C4-2B (cell line): ENCODE measurements at regions not wholly inside any gene's neighbourhood (a gene's known extent, or its start where the extent isn't known, plus 50 kb on each side); places are given as distances from the start of the nearest gene placed in this dataset.

Experiments
- CTCF ChIP-seq: fragments of 450-650 bp; conservative IDR thresholded peaks from 2 replicates; pipeline ENCODE4 v1.5.1; 2017; ENCODE audit warnings: mild to moderate bottlenecking
- ZFX ChIP-seq: fragments of 450-650 bp; IDR thresholded peaks from 2 replicates; pipeline ENCODE4 v1.6.1; 2017

GRCh38 chr2:236662231-236663185 lies 92.9 kb downstream of the ACKR3 start:
- TF ChIP-seq CTCF (no peak), ZFX (no peak)
